ENCODE measurements at regions not wholly inside any gene's neighbourhood (a gene's known extent, or its start where the extent isn't known, plus 50 kb on each side); places are given as distances from the start of the nearest gene placed in this dataset.

DNA sequence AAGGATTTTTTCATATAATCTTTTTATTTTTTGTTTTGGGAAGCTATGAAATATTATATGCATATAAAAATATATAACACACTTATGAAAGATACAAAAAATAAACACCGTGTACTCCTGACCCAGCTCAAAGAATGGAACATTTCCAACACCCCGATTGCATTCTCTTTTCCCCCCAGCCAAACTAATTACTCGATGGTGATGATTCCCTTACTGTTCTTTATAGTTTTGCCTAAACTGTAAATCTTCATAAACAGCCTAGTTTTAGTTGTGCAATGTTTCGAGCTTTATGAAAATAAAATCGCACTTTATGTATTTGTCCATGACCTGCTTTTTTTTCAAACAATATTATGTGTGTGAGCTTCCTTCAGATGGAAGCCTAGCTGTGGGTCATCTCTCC lies 352.0 kb upstream of the KAZN start:
- no peaks in the 10 kb centered on the region for H3K9me3 Mint-ChIP-seq
- H3K27me3 Mint-ChIP-seq = peaks cover 2% of the 10 kb centered on the region
- H3K27ac Mint-ChIP-seq = no peak overlapping the region
- DNase-seq = no peak
- no peaks in the 10 kb centered on the region for H3K4me1 Mint-ChIP-seq (ENCODE audit: low read depth)
- no peak overlapping the region for H3K4me3 Mint-ChIP-seq
- H3K36me3 Mint-ChIP-seq (ENCODE audit: low read depth) = no peaks in the 10 kb centered on the region

DNA sequence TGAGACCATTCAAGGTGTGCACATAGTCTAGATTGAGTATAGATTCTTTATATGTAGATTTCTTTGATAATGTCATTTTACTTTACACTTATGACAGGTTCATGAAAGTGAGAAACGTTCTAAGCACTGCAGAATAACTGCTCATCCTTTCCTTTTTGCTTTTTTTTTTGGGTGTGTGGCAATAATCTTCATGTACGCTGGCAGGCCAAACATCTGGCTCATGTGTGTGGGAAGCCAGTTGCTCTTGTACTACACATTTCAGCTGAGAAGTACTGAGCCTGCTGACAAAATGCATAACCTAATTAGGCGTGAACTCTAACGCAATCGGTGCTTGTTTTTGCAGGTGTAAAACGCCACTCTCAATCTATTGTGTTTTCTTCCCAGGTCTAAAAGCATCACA lies 350.8 kb upstream of the KAZN start:
- H3K4me3 Mint-ChIP-seq = no peak overlapping the region
- no peaks in the 10 kb centered on the region for H3K9me3 Mint-ChIP-seq
- no peaks in the 10 kb centered on the region for H3K36me3 Mint-ChIP-seq (ENCODE audit: low read depth)
- H3K27me3 Mint-ChIP-seq = peaks cover 2% of the 10 kb centered on the region
- no peak overlapping the region for H3K27ac Mint-ChIP-seq
- no peaks in the 10 kb centered on the region for H3K4me1 Mint-ChIP-seq (ENCODE audit: low read depth)
- no peak for DNase-seq

DNA sequence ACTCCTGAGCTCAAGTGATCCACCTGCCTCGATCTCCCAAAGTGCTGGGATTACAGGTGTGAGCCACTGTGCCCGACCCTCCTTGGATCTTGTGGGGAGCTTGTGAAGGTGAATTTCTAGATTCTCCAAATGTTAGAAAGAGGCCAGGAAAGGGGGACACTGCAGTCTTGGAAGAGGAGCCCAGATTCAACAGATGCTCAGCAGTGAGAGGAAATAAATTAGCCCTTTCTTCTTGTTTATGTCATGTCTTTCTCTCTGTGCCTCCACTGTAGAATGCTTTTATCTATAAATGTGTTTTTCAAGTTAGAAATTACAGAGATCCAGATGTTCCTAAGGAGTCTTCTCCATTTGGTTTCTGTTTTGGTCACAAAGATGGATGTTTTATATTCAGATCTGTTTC lies 346.6 kb upstream of the KAZN start:
- no peak overlapping the region for H3K4me3 Mint-ChIP-seq
- no peaks in the 10 kb centered on the region for H3K36me3 Mint-ChIP-seq (ENCODE audit: low read depth)
- no peak for DNase-seq
- H3K9me3 Mint-ChIP-seq = peaks cover 1% of the 10 kb centered on the region
- no peak overlapping the region for H3K27ac Mint-ChIP-seq
- H3K4me1 Mint-ChIP-seq (ENCODE audit: low read depth) = no peaks in the 10 kb centered on the region
- H3K27me3 Mint-ChIP-seq = peaks cover 2% of the 10 kb centered on the region

DNA sequence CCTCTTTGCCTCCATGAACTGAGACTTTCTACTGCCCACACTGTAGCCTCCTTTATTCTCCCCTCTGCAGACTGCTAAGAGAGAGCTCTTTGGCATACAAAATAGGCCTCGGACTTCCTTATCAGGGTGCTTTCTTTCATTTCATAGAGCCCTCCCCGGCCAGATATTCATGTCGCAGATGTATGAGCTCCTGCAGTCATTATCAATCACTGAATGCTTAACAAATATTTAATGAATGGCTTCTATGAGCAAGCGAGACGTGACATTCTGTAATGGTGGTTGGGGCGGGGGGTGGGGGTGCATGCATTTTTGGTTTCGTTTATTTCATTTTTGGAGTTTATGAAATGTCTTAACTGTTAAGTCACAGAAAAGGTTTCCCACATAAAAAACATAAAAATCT lies 344.8 kb upstream of the KAZN start:
- H3K36me3 Mint-ChIP-seq (ENCODE audit: low read depth) = no peaks in the 10 kb centered on the region
- no peaks in the 10 kb centered on the region for H3K4me1 Mint-ChIP-seq (ENCODE audit: low read depth)
- H3K9me3 Mint-ChIP-seq = peaks cover 3% of the 10 kb centered on the region
- DNase-seq = no peak
- no peak overlapping the region for H3K27ac Mint-ChIP-seq
- H3K4me3 Mint-ChIP-seq = no peak overlapping the region
- H3K27me3 Mint-ChIP-seq = no peaks in the 10 kb centered on the region

DNA sequence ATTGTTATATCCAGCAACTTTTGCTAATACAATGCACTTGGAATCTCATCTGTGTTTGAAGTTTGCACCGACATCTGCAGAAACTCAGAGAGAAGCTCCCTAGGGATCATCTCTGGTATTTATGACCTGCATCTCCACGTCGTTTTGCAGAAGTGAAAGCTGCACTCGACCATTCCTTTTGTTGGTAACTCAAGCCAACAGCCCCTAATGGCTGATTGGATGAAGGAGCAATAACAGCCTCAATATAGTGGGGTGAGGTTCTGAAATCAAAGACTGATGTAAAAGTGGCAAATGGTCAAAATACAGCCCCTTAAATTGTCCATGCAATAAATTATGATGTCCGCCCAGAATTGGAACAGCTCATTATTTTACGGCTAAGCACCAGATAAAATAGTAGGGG lies 344.2 kb upstream of the KAZN start:
- Mint-ChIP-seq H3K4me1 (ENCODE audit: low read depth) (no peaks in the 10 kb centered on the region), H3K27me3 (no peaks in the 10 kb centered on the region), H3K9me3 (peaks cover 3% of the 10 kb centered on the region), H3K27ac (no peak overlapping the region), H3K36me3 (ENCODE audit: low read depth) (no peaks in the 10 kb centered on the region), H3K4me3 (no peak overlapping the region)
- DNase-seq = no peak

DNA sequence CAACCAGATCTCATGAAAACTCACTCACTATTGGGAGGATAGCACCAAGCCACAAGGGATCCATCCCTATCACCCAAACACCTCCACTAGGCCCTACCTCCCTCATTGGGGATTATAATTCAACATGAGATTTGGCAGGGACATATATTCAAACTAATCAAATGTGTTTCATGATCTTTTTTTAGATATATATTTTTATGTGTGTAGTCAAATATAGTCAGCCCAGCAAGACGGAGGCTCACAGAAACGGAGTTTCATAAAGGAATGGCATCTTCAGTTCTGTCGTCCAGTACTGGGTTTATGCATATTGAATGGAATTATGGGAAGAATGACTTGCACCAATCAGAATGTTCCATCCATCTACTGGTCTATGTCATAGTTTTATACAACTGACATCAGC lies 343.3 kb upstream of the KAZN start:
- peaks cover 3% of the 10 kb centered on the region for H3K9me3 Mint-ChIP-seq
- H3K27me3 Mint-ChIP-seq = peaks cover 7% of the 10 kb centered on the region
- no peak overlapping the region for H3K4me3 Mint-ChIP-seq
- no peaks in the 10 kb centered on the region for H3K36me3 Mint-ChIP-seq (ENCODE audit: low read depth)
- no peak for DNase-seq
- no peaks in the 10 kb centered on the region for H3K4me1 Mint-ChIP-seq (ENCODE audit: low read depth)
- no peak overlapping the region for H3K27ac Mint-ChIP-seq

DNA sequence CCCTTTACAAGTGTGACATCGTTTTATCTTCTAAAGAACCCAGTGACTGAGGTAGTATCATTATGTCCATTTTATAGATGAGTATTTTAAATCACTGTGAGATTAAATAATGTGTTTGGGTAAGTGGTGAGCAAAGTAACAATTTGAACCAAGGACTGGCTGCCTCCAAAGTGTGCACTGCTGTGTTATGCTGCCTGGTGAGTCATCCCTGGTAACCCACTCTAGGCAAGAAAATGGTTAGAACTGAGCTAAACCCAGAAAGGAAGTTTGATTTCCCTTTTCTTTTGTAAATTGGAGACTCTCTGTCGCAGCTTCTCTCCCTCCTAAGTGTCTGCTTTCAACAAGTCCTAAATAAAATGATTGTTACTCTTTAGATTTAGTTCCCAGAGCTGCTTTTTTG lies 342.8 kb upstream of the KAZN start:
- Mint-ChIP-seq H3K4me1 (ENCODE audit: low read depth) (no peaks in the 10 kb centered on the region), H3K9me3 (peaks cover 3% of the 10 kb centered on the region), H3K27me3 (peaks cover 8% of the 10 kb centered on the region)

DNA sequence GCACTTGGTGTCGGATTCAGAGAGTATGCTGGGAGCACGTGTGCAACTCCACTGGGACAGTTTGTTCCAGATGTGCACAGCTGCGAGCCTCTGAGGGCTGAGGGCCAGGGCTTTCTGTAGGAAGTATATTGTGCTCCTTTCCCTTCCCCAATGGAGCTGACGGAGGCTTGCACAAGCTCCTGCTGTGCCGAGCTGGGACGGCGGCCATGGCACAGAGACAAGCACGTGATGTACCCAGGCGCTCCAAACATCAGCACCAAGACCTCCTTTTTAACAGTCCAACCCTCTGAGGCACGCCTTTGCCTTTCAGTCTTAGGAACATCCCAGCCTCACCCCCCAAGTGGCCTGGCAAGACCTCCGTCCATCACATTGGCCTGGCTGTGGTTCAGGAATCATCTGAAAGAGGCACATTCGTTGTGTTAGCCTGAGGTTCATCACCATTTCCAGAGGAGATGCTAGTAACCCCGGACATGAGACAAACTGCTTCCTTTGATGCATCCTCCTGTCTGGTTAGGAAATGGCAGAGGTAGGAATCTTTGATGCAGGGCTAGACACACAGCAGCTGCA lies 339.2 kb upstream of the KAZN start:
- Mint-ChIP-seq H3K9me3 (peaks cover 3% of the 10 kb centered on the region), H3K27ac (no peak overlapping the region), H3K4me1 (ENCODE audit: low read depth) (no peaks in the 10 kb centered on the region)

More for the DNA sequence above, 342.8 kb upstream of the KAZN start:
- H3K4me3 Mint-ChIP-seq = no peak overlapping the region
- no peak overlapping the region for H3K27ac Mint-ChIP-seq
- H3K36me3 Mint-ChIP-seq (ENCODE audit: low read depth) = no peaks in the 10 kb centered on the region
- no peak for DNase-seq

DNA sequence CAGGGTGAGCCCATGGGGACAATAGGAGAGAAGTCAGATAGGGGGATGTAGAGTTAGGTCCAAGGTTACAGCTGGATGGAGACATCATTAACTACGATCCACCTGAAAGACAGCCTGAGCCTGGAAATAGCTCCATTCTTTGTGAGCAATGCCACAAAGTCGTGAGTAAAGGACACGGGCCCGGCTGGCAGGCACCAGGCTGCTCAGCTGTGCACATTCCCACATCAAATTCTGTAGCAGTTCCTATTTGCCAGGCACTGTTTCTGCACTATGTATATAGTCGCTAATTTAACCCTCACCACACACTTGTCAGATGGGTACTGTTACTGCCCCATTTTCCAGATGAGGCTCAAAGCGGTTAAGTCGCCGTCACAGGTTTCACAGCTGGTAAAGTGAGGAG lies 338.0 kb upstream of the KAZN start:
- peaks cover 3% of the 10 kb centered on the region for H3K9me3 Mint-ChIP-seq
- no peak overlapping the region for H3K27ac Mint-ChIP-seq
- no peak for DNase-seq
- no peaks in the 10 kb centered on the region for H3K36me3 Mint-ChIP-seq (ENCODE audit: low read depth)
- H3K4me3 Mint-ChIP-seq = no peak overlapping the region
- no peaks in the 10 kb centered on the region for H3K4me1 Mint-ChIP-seq (ENCODE audit: low read depth)
- H3K27me3 Mint-ChIP-seq = peaks cover 36% of the 10 kb centered on the region

More for the DNA sequence above, 339.2 kb upstream of the KAZN start:
- no peak for DNase-seq
- H3K36me3 Mint-ChIP-seq (ENCODE audit: low read depth) = no peaks in the 10 kb centered on the region
- no peak overlapping the region for H3K4me3 Mint-ChIP-seq
- H3K27me3 Mint-ChIP-seq = peaks cover 26% of the 10 kb centered on the region

DNA sequence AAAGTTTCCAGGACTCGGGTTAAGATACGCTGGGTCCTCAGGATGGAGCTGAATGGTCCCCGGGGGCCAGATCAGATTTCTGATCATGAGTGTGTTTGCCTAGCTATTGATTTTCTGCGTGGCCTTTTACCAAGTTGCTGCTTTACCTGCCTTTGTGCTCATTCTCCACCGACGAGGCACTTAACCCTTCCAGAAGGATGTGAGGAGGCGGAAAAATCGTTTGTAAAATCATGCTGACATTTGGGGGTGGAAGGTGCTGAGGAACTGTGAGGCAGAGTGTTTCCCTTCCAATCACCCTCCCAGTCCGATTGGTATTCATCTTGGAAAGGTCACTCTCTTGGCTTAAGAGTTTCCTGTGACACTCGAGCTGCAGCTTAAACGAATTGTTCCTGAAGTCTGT lies 337.1 kb upstream of the KAZN start:
- Mint-ChIP-seq H3K9me3 (peaks cover 3% of the 10 kb centered on the region), H3K4me3 (no peak overlapping the region), H3K27ac (no peak overlapping the region), H3K36me3 (ENCODE audit: low read depth) (no peaks in the 10 kb centered on the region), H3K27me3 (peaks cover 41% of the 10 kb centered on the region), H3K4me1 (ENCODE audit: low read depth) (no peaks in the 10 kb centered on the region)
- no peak for DNase-seq

DNA sequence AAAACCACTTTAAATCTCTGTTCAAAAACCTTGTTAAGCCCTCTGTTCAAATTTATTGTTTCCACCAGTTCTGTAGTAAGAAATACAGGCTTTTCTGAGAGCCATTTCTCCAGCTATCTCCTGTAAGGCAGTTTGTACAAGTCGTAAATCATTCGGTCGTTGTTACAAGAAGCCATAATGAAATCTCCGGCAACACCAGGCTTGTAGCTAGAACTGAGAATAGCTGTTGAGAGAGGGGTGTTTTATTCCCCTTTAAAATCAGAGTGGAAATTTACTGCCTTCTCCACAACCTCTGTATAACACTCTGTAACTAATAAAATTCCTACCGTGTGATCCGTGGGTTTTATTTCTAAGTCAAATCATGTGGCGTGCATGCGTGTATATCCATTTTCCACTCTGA lies 335.8 kb upstream of the KAZN start:
- no peak overlapping the region for H3K4me3 Mint-ChIP-seq
- no peaks in the 10 kb centered on the region for H3K36me3 Mint-ChIP-seq (ENCODE audit: low read depth)
- H3K27me3 Mint-ChIP-seq = peaks cover 41% of the 10 kb centered on the region
- H3K9me3 Mint-ChIP-seq = no peaks in the 10 kb centered on the region
- DNase-seq = no peak
- H3K4me1 Mint-ChIP-seq (ENCODE audit: low read depth) = no peaks in the 10 kb centered on the region
- no peak overlapping the region for H3K27ac Mint-ChIP-seq

DNA sequence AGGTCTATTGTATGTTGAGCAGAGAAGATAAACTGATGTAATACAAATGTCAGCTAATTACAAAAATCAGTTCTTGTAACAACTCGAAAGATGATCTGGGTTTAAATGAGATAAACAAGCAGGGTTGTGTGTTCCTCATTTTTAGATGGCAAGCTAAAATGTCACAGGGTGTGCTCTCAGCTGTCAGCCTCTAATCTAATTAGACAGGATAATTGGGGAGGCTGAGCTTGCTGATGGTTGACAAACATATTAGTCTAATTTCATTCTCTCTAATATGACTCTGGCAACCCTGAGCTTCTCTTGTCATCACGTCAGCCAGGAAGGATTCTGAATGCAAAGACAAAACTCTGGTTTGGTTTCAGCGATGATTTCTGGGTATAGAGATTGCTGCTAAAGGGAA lies 335.3 kb upstream of the KAZN start:
- Mint-ChIP-seq H3K27ac (no peak overlapping the region), H3K4me1 (ENCODE audit: low read depth) (no peaks in the 10 kb centered on the region), H3K9me3 (no peaks in the 10 kb centered on the region), H3K27me3 (peaks cover 41% of the 10 kb centered on the region), H3K4me3 (no peak overlapping the region), H3K36me3 (ENCODE audit: low read depth) (no peaks in the 10 kb centered on the region)
- DNase-seq = no peak

DNA sequence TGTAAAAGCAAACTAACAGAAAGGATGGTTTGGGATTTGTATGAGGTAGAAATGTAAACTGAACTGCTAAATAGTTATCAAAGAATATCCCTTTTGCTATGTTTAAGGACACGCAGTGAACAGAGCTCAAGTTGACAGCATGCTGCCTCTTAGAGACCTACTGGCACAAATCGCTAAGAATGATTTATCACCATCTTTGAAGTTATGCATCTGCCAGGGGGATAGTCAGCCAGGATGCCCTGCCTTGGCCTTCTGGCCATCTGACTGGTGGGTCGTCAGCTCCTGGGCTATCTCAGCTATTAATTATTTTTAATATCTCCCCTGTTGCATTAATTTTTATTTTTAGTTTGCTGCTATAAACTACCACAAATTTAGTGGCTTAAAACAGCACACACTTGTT lies 334.8 kb upstream of the KAZN start:
- Mint-ChIP-seq H3K27me3 (peaks cover 41% of the 10 kb centered on the region), H3K4me1 (ENCODE audit: low read depth) (no peaks in the 10 kb centered on the region), H3K27ac (no peak overlapping the region), H3K36me3 (ENCODE audit: low read depth) (no peaks in the 10 kb centered on the region), H3K4me3 (no peak overlapping the region), H3K9me3 (no peaks in the 10 kb centered on the region)
- DNase-seq = no peak

DNA sequence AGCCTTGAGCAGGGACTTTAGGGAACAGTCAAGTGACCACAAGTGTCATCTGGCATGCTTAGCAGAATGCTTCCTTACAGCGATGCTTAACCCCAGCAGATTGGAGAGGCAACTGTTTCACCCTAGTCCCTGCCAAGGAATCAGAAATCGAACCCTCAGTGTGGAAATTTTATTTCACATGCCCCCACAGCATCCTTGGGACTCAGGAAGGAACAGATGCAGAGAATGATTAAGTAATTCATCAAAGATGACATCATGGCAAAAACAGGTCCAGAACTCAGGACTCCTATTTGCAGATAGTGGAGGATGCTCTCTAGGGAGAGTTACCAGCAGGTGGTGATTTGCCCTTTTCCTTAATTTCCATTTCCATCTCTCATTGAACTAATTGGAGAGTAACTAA lies 333.0 kb upstream of the KAZN start:
- Mint-ChIP-seq H3K4me3 (no peak overlapping the region), H3K27me3 (peaks cover 33% of the 10 kb centered on the region), H3K4me1 (ENCODE audit: low read depth) (no peaks in the 10 kb centered on the region), H3K36me3 (ENCODE audit: low read depth) (no peaks in the 10 kb centered on the region), H3K27ac (no peak overlapping the region), H3K9me3 (no peaks in the 10 kb centered on the region)
- no peak for DNase-seq

DNA sequence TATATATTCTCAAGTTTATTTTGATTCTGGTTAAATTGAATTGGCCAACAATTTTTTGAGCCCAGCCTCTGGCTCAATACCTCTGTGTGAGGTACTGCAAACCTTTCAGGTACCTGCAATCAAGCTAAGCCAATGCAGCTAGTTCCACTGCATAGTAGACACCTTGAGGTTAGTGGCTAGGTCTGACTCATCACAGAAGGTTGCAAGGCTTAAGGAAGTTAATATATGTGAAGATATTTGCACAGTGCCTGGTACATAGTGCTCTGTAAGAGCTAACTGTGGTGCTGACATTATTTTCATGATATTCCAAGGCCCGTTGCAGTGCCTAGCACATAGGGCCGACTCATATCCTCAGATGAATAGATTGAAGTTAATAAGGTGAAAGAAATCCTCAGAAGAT lies 330.5 kb upstream of the KAZN start:
- Mint-ChIP-seq H3K27me3 (peaks cover 21% of the 10 kb centered on the region), H3K36me3 (ENCODE audit: low read depth) (no peaks in the 10 kb centered on the region), H3K4me3 (no peak overlapping the region), H3K4me1 (ENCODE audit: low read depth) (no peaks in the 10 kb centered on the region), H3K9me3 (no peaks in the 10 kb centered on the region), H3K27ac (no peak overlapping the region)
- no peak for DNase-seq

DNA sequence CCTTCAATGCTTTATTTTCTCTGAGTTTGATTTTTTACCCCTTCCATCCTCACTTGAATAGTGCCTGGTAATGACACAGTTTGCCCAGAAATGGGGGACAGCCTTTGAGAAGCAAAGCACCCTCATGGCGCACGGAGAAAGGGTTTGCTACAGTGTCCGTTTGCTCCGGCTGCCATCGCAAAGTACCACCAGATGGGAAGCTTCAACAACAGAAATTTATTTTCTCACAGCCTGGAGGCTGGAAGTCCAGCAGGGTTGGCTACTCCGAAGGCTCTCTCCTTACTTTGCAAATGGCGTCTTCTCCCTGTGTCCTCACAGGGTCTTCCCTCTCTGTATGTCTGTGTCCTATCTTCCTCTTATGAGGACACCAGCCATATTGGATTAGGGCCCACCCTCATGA lies 327.7 kb upstream of the KAZN start:
- Mint-ChIP-seq H3K36me3 (ENCODE audit: low read depth) (no peaks in the 10 kb centered on the region), H3K4me1 (ENCODE audit: low read depth) (no peaks in the 10 kb centered on the region), H3K4me3 (no peak overlapping the region), H3K27me3 (peaks cover 2% of the 10 kb centered on the region), H3K27ac (no peak overlapping the region), H3K9me3 (no peaks in the 10 kb centered on the region)
- DNase-seq = no peak
